Testis (tissue), 2 donors: ENCODE measurements at regions not wholly inside any gene's neighbourhood (a gene's known extent, or its start where the extent isn't known, plus 50 kb on each side); places are given as distances from the start of the nearest gene placed in this dataset.

Experiments used
- CTCF ChIP-seq, 3 experiments: fragments of 450-650 bp in 2 of 3; fragments of 200-600 bp in 1 of 3; sonication (generic) in 1 of 3; IDR thresholded peaks; one replicate each; pipeline ENCODE4 v1.5.1; 2016 to 2019; ENCODE audit warnings: antibody characterized with exemption in 3 of 3, mild to moderate bottlenecking in 2 of 3, moderate library complexity in 1 of 3
- POLR2A ChIP-seq: fragments of 450-650 bp; IDR thresholded peaks from one replicate; pipeline ENCODE4 v1.6.1; 2017; ENCODE audit warnings: antibody characterized with exemption, mild to moderate bottlenecking, moderate library complexity

- TF ChIP-seq CTCF (IDR thresholded peaks at IDR 0.05) = no peak
- TF ChIP-seq POLR2A = no peak
Measured at GRCh38 chr12:58487255-58487654, 433.0 kb downstream of the LRIG3 start.
